Central memory CD4-positive, alpha-beta T cell (primary cell): ENCODE measurements at regions not wholly inside any gene's neighbourhood (a gene's known extent, or its start where the extent isn't known, plus 50 kb on each side); places are given as distances from the start of the nearest gene placed in this dataset.
"Not testable (repeated sequence)": the region's sequence is repeated elsewhere in the genome, so short reads cannot be mapped to it uniquely, and the experiment has no call there.

ENCODE experiments used
- DNase-seq: peaks from one replicate; pipeline ENCODE4 v3.0.0; 2022

DNA sequence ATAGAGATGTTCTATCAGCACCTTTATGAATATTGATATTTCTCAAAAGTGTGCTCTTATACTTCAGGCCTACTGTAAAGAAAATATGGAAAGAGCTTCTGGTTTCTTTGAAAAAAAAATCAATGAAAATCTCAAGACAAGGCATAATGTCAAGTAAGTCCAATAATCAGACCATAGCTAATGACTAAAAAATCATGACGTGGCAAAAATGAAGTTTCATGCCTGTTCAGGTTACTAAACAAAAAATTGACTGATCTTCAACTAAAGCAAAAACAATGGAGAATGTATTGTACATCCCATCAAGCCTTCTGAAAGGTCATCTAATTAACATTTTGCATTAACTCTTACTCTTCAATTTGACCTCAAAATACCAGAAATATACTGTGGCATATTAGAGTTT, 824.4 kb downstream of the EPHA4 start:
- no peak for DNase-seq

- DNase-seq = no peak
Observed at GRCh38 chr2:220748875-220749479, 823.1 kb downstream of the EPHA4 start.

GRCh38 chr2:220753486-220753885, 818.6 kb downstream of the EPHA4 start:
- DNase-seq = no peak

- no peak for DNase-seq
Observed at GRCh38 chr2:220756653-220757052, 815.5 kb downstream of the EPHA4 start.

GRCh38 chr2:220758376-220758775, 813.7 kb downstream of the EPHA4 start:
- DNase-seq = not testable (repeated sequence)

GRCh38 chr2:220764171-220764570, 807.9 kb downstream of the EPHA4 start:
- DNase-seq = no peak

- DNase-seq = no peak
Observed at GRCh38 chr2:220767591-220768255, 804.4 kb downstream of the EPHA4 start.

DNA sequence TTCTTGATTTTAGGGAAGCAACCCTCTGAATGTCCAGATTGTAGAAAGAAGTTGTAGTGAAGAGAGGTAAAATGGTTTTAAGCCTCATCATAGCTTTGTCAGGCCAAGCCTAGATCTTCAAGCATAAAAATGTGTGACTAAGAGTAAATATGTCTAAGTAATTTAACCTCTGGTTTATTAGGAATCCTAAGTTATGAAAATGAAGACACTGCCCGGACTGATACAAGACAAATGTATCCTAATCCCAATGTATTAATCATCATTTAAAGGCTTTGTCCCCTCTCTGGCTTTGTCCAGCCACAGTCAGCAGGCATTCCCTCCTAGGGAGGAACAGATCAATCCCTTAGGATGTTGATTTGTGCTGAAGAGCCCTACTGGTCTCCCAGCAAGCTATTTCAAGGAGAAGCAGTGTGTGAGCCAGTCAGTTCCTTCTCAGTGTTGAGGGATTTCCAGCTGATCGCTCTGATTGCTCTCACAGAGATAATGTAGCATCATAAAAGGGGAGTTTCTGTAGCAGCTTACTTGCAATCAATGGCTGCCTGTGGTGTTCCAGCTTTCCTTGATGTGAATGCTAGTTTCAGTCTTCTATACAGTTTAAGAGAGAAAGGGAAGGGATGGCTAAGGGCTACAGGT, 796.1 kb downstream of the EPHA4 start:
- no peak for DNase-seq

DNA sequence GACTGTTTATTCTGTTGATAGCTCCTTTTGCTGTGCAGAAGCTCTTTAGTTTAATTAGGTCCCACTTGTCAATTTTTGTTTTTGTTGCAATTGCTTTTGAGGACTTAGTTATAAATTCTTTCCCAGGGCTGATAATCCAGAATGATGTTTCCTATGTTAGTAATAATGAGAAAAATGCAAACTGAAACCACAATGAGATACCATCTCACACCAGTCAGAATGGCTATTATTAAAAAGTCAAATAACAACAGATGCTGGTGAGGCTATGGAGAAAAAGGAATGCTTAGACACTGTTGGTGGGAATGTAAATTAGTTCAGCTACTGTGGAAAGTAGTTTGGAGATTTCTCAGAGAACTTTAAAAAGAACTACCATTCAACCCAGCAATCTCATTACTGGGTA, 793.0 kb downstream of the EPHA4 start:
- not testable (repeated sequence) for DNase-seq

- DNase-seq = no peak
Observed at GRCh38 chr2:220779511-220779910, 792.6 kb downstream of the EPHA4 start.

DNA sequence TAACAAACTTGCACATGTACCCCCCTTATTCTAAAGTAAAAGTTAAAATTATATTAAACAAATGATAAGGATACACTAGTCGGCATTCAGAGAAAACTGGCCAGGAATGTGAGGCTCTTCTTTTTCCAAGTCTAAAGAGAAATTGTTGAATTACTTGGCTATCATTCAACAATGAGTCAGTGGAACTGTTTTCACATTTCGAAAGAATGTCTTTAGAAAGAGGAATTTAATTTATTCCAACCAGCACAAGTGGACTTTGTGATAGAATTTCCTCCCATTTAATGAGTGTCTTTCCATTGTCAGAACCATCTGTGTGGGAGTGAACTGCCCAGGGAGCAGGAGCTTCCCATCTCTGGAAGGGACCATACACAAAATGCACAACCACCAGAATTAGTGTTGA, 792.2 kb downstream of the EPHA4 start:
- no peak for DNase-seq

DNA sequence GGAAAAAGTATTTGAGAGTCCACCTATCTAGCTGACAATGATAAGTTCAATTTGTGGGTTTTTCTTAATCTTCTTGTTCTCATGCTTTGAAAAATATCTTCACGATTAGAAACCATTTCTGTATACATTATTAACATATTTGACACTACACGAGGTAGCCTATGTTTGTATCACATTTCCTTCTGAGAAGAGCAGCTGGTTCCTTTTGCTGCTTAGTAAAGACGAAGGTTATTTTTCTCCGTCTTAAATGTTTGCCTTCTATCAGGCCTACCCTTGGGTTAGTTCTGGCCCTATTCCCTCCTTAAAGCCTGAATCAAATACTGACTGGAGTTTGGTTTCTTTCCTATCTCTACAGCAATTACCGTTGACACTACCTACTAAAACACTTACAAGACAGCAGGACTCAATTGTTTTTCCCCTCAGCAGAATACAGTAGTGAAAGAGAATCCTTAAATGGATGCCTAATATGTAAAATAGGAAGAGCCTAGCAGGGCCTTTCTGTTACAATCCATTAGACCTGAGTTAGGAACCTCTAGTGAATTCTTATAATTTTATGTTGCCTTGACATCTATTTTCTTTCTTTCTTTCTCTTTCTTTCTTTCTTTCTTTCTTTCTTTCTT, 790.4 kb downstream of the EPHA4 start:
- DNase-seq = no peak

DNA sequence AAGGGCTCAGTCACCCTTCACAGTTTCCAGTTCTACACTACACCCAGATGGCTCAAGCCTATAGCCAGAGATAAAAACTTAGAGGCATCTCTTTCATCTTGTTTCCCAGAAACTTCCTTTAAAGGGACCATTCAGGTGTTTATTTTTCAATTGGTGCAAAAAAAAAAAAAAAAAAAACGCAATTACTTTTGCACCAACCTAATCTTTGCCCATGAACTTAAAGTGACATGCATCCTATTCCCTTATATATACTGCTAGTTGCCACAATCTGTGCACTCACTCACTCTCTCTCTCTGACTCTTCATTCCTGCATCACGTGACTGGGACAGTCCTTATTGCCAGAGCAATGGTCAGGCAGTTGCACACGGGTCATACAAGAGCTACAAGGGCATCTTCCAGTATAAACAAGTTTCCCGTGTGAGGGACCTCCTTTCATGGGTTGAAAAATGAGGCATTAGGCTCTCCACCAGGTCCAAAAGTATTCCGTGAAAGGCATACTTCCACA, 789.4 kb downstream of the EPHA4 start:
- DNase-seq = no peak

DNA sequence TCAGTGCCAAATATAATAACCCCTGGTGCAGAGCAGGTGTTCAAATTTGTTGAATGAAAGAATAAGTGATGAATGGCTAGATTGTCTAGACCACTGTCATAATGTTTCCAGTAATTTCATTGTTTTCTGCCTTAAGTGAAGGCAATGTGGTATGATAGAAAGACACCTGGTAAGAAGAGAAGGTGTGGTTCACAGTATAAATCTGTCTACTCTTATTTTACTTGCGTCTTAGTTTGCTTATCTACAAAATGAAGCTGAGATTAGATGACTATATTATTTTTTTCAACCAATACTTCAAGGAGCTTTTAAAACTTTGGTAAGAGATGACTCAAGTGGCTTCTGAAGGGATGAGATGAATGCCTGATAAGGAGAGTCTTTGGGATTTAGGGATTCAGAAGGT, 788.4 kb downstream of the EPHA4 start:
- no peak for DNase-seq

DNA sequence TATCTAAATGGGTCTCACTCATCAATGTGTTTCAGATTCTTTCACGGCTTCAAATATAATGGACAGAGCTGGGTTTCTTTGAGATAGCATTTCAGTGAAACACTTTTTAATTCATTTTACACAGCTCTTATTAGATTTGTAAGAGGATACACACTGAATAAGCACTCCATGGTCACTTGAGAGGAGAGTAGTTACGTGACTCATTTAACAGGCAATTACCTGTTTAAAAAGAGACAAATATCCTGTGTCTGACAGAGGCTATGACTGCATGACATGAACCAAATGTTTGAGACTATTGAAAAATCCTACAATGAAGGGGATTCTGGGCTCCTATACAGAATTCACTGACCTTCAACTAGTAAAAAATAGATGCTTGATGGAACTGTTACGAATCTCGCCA, 786.9 kb downstream of the EPHA4 start:
- DNase-seq = no peak

DNA sequence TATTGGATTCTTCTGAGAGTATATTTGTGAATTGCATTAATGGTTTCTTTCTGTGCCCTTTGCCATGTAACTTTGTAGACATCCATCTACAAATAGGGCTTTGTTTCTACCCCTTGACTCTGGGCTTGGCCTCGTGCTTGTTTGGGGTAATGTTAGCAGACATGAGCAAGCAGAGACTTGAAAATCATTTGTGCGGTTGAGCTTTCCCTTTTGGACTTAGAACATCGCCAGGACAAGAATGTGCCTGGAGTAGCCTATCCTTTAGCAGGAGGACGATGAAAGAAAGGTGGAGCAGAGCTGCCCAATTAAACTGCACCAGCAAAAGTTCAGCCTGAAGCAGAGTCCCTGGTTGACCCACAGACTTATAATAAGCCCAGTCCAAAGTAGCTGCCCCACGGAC, 785.9 kb downstream of the EPHA4 start:
- no peak for DNase-seq

DNA sequence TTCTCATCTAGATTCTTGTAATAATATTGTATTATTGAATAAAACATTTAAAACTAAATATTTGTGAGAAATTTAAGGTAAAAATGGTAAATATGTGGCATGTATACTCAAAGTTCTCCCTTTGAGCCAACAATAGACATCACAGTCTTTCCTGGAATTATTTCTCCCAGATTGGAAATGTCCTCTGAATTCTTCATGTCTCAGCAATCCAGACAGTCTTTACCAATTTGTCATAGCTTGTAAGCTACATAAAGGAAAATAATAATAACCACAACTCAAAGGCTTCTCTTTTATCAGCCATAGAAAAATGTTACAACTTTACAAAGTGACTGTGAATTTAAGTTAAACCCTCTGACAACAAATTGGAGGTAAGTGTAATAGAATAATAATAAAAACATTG, 784.9 kb downstream of the EPHA4 start:
- DNase-seq = no peak

- no peak for DNase-seq
Observed at GRCh38 chr2:220789961-220790360, 782.1 kb downstream of the EPHA4 start.

GRCh38 chr2:220795705-220796104, 776.4 kb downstream of the EPHA4 start:
- no peak for DNase-seq

DNA sequence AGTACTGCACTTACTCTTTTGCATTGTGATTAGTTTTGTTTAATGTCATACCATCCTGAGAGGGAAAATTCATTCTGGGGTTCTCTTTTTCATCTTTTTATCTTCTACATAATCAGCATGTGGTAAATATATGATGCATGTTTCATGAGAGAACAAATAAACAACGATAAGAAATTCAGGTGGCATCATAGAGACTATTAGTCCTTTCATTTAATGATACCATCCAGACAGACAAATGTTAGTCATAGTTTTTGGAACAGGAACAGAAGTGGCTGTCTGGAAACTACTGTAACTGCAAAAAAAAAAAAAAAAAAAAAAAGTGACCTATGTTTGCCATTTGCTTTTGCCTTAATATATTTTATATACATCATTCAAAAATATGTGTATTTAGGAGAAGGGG, 761.0 kb downstream of the EPHA4 start:
- DNase-seq = no peak

GRCh38 chr2:220811952-220812570, 760.0 kb downstream of the EPHA4 start:
- no peak for DNase-seq

DNA sequence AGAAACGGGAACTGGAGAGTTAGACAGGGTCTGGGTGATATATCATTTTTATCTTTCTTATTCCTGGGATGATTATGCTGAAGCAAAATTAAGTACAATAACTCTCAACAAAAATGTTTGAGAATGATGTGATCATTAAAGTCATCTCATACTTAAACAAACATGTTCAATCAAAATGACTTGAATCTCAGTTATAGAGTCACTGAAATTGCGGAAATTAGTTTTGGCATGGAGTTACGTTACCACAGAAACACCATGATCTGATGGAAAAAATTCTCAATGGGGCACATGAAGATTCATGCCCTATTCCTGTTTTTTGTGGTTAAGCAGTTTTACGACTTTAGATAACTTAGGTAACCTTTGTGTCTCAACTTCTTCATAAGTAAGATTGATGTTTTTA, 757.7 kb downstream of the EPHA4 start:
- no peak for DNase-seq

DNA sequence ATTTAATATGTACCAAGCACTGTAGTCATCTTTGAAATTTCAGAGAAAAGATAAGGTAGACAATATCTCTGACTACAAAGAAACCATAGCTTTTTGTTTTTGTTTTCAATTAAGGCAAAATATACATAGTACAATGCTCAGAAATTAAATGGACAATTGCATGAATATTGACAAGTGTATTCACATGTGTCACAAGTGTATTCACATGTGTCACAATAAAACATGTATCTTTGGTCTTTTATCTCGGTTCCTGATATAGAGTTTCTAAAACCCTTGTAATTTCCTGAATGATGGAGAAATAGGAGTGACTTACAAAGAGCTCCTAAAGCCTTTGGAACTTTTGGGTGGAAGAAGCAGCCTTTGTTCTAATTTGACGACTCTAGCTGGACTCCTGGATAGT, 756.4 kb downstream of the EPHA4 start:
- DNase-seq = no peak
